ENCODE measurements at regions not wholly inside any gene's neighbourhood (a gene's known extent, or its start where the extent isn't known, plus 50 kb on each side); places are given as distances from the start of the nearest gene placed in this dataset.

- DNase-seq, result no peak
Measured at GRCh38 chr20:58011947-58012610, 216.4 kb downstream of the ANKRD60 start.

GRCh38 chr20:58011106-58011946 lies 217.1 kb downstream of the ANKRD60 start:
- no peak for DNase-seq

GRCh38 chr20:58010666-58011065 lies 217.8 kb downstream of the ANKRD60 start:
- no peak for DNase-seq

GRCh38 chr20:58010186-58010585 lies 218.3 kb downstream of the ANKRD60 start:
- no peak for DNase-seq

GRCh38 chr20:58008866-58009265 lies 219.6 kb downstream of the ANKRD60 start:
- DNase-seq, result no peak

GRCh38 chr20:58008413-58008812 lies 220.0 kb downstream of the ANKRD60 start:
- DNase-seq, result no peak

GRCh38 chr20:58007947-58008346 lies 220.5 kb downstream of the ANKRD60 start:
- DNase-seq, result no peak

- no peak for DNase-seq
Measured at GRCh38 chr20:58006346-58007316, 221.8 kb downstream of the ANKRD60 start.

GRCh38 chr20:58005581-58006345 lies 222.7 kb downstream of the ANKRD60 start:
- DNase-seq, result no peak

GRCh38 chr20:58004900-58005299 lies 223.6 kb downstream of the ANKRD60 start:
- no peak for DNase-seq

GRCh38 chr20:58004146-58004545 lies 224.3 kb downstream of the ANKRD60 start:
- DNase-seq, result no peak

- DNase-seq, result no peak
Measured at GRCh38 chr20:58003525-58003924, 224.9 kb downstream of the ANKRD60 start.

- DNase-seq, result no peak
Measured at GRCh38 chr20:58002901-58003300, 225.6 kb downstream of the ANKRD60 start.

GRCh38 chr20:58001946-58002345 lies 226.5 kb downstream of the ANKRD60 start:
- DNase-seq, result no peak

GRCh38 chr20:58001381-58001780 lies 227.1 kb downstream of the ANKRD60 start:
- no peak for DNase-seq

GRCh38 chr20:58000861-58001260 lies 227.6 kb downstream of the ANKRD60 start:
- no peak for DNase-seq

- DNase-seq, result no peak
Measured at GRCh38 chr20:57999465-58000111, 228.9 kb downstream of the ANKRD60 start.

GRCh38 chr20:57998981-57999464 lies 229.4 kb downstream of the ANKRD60 start:
- DNase-seq, result no peak

- DNase-seq, result no peak
Measured at GRCh38 chr20:57998276-57998675, 230.2 kb downstream of the ANKRD60 start.

- no peak for DNase-seq
Measured at GRCh38 chr20:57996936-57997890, 231.2 kb downstream of the ANKRD60 start.

All from amniotic stem cell (primary cell).